ENCODE measurements at regions not wholly inside any gene's neighbourhood (a gene's known extent, or its start where the extent isn't known, plus 50 kb on each side); places are given as distances from the start of the nearest gene placed in this dataset.

- TF ChIP-seq CTCF (IDR thresholded peaks at IDR 0.05; ENCODE audit: low read length) (no peak), EZH2 (IDR thresholded peaks at IDR 0.05; ENCODE audit: borderline replicate concordance, low read length) (no peak)
Observed at GRCh38 chr6:145540741-145541140, 194.6 kb downstream of the EPM2A start.

Data from OCI-LY1 (cell line).